GM23338 (cell line): ENCODE measurements at regions not wholly inside any gene's neighbourhood (a gene's known extent, or its start where the extent isn't known, plus 50 kb on each side); places are given as distances from the start of the nearest gene placed in this dataset.

Experiments used
- ATAC-seq: fragments of 200-7000 bp; cut with Tn5 transposase; 3 replicates; pipeline ENCODE4 v1.9.1; 2020
- DNase-seq: peaks from one replicate; pipeline ENCODE4 v3.0.0-alpha.2; 2015; ENCODE audit warnings: low spot score
- H2AFZ ChIP-seq: fragments of 200-600 bp; sonication (generic); 2 replicates; pipeline ENCODE4 v1.8.0; 2016; ENCODE audit warnings: antibody characterized with exemption, mild to moderate bottlenecking, moderate library complexity
- H3F3A ChIP-seq: fragments of 200-600 bp; sonication (generic); replicated peaks from 2 replicates; pipeline ENCODE4 v1.8.0; 2017; ENCODE audit warnings: antibody characterized with exemption, mixed run types, low read depth
- H3K27ac ChIP-seq: fragments of 200-600 bp; sonication (generic); 2 replicates; pipeline ENCODE4 v1.6.1; 2016; ENCODE audit warnings: low read depth
- H3K27me3 ChIP-seq: fragments of 200-600 bp; sonication (generic); 2 replicates; pipeline ENCODE4 v1.8.0; 2016; ENCODE audit warnings: mild to moderate bottlenecking, mixed run types, moderate library complexity; ENCODE audit not compliant: insufficient read depth
- H3K36me3 ChIP-seq: fragments of 200-600 bp; sonication (generic); 2 replicates; pipeline ENCODE4 v1.8.0; 2016; ENCODE audit warnings: mild to moderate bottlenecking; ENCODE audit not compliant: insufficient read depth
- H3K4me1 ChIP-seq: fragments of 200-600 bp; sonication (generic); 2 replicates; pipeline ENCODE4 v1.8.0; 2016; ENCODE audit warnings: mild to moderate bottlenecking, moderate library complexity; ENCODE audit not compliant: insufficient read depth
- H3K4me2 ChIP-seq: fragments of 200-600 bp; sonication (generic); 2 replicates; pipeline ENCODE4 v1.7.1; 2017; ENCODE audit warnings: mixed run types
- H3K4me3 ChIP-seq: fragments of 200-600 bp; sonication (generic); 2 replicates; pipeline ENCODE4 v1.6.1; 2016; ENCODE audit warnings: mixed run types
- H3K79me2 ChIP-seq: fragments of 200-600 bp; sonication (generic); replicated peaks from 2 replicates; pipeline ENCODE4 v1.8.0; 2017; ENCODE audit warnings: mild to moderate bottlenecking; ENCODE audit not compliant: insufficient read depth
- H3K9me2 ChIP-seq: fragments of 200-600 bp; sonication (generic); 2 replicates; pipeline ENCODE4 v1.8.0; 2017; ENCODE audit not compliant: insufficient read depth
- H4K20me1 ChIP-seq: fragments of 200-600 bp; sonication (generic); replicated peaks from 2 replicates; pipeline ENCODE4 v1.8.0; 2017; ENCODE audit warnings: mild to moderate bottlenecking; ENCODE audit not compliant: insufficient read depth
- H3K27ac Mint-ChIP-seq: 2 replicates; pipeline ENCODE4 v1.8.0; 2020; ENCODE audit warnings: inconsistent platforms, mild to moderate bottlenecking, moderate library complexity, mixed read lengths
- H3K27me3 Mint-ChIP-seq: 3 replicates; pipeline ENCODE4 v1.8.0; 2022; ENCODE audit warnings: low read depth, mild to moderate bottlenecking, moderate library complexity, mixed read lengths, inconsistent platforms; ENCODE audit not compliant: insufficient read depth, poor library complexity
- H3K36me3 Mint-ChIP-seq: 3 replicates; pipeline ENCODE4 v1.8.0; 2021; ENCODE audit warnings: low read depth, mild to moderate bottlenecking, inconsistent platforms, moderate library complexity, mixed read lengths
- H3K4me1 Mint-ChIP-seq: 3 replicates; pipeline ENCODE4 v1.8.0; 2020; ENCODE audit warnings: mild to moderate bottlenecking, inconsistent platforms, mixed read lengths
- H3K4me3 Mint-ChIP-seq: 3 replicates; pipeline ENCODE4 v1.8.0; 2021; ENCODE audit warnings: moderate library complexity, mild to moderate bottlenecking, inconsistent platforms, mixed read lengths
- H3K9me3 Mint-ChIP-seq: 3 replicates; pipeline ENCODE4 v1.8.0; 2020; ENCODE audit warnings: moderate library complexity, mild to moderate bottlenecking, inconsistent platforms, mixed read lengths
- CREB1 ChIP-seq: fragments of 250-450 bp; sonication (Bioruptor Pico); IDR thresholded peaks from 2 replicates; pipeline ENCODE4 v1.5.0; 2020; ENCODE audit warnings: low read depth, mild to moderate bottlenecking, moderate library complexity
- CTCF ChIP-seq, 2 experiments: fragments of 200-600 bp in 1 of 2; sonication (generic) in 1 of 2; conservative IDR thresholded peaks; 2 replicates each; pipeline versions ENCODE4 v1.5.1 to v1.6.1; 2016 to 2017; ENCODE audit warnings: antibody characterized with exemption in 2 of 2, low read depth in 2 of 2, mild to moderate bottlenecking in 2 of 2, moderate library complexity in 1 of 2
- ETS1 ChIP-seq: IDR thresholded peaks from 2 replicates; pipeline ENCODE4 v1.6.1; 2016; ENCODE audit warnings: antibody characterized with exemption
- EZH2phosphoT487 ChIP-seq: fragments of 200-600 bp; sonication (generic); IDR thresholded peaks from one replicate; pipeline ENCODE4 v1.8.1; 2018; ENCODE audit warnings: antibody characterized with exemption; ENCODE audit not compliant: unreplicated experiment
- JUNB ChIP-seq: IDR thresholded peaks from one replicate; pipeline ENCODE4 v1.6.1; 2016; ENCODE audit warnings: antibody characterized with exemption; ENCODE audit not compliant: unreplicated experiment
- NANOG ChIP-seq: IDR thresholded peaks from 2 replicates; pipeline ENCODE4 v1.6.1; 2016; ENCODE audit warnings: antibody characterized with exemption, borderline replicate concordance
- POLR2AphosphoS5 ChIP-seq: IDR thresholded peaks from 2 replicates; pipeline ENCODE4 v1.6.1; 2016; ENCODE audit warnings: antibody characterized with exemption, low read depth
- REST ChIP-seq: IDR thresholded peaks from one replicate; pipeline ENCODE4 v1.6.1; 2018; ENCODE audit warnings: antibody characterized with exemption; ENCODE audit not compliant: unreplicated experiment
- STAT1 ChIP-seq: IDR thresholded peaks from one replicate; pipeline ENCODE4 v1.6.1; 2016; ENCODE audit warnings: antibody characterized with exemption; ENCODE audit not compliant: unreplicated experiment
- ZNF114 ChIP-seq: fragments of 250-450 bp; sonication (Bioruptor Pico); IDR thresholded peaks from 2 replicates; pipeline ENCODE4 v1.5.0; 2020; ENCODE audit warnings: mild to moderate bottlenecking, moderate library complexity
- ZNF331 ChIP-seq: fragments of 250-450 bp; sonication (Bioruptor Pico); IDR thresholded peaks from 2 replicates; pipeline ENCODE4 v1.5.0; 2020; ENCODE audit warnings: low read depth, mild to moderate bottlenecking, moderate library complexity

- Histone ChIP-seq H3K36me3 (no peaks in the 10 kb centered on the region; the same call in 1 of the 2 replicates), H3K27me3 (no peaks in the 10 kb centered on the region), H3K4me1 (no peaks in the 10 kb centered on the region), H3K4me3 (no peak overlapping the region), H4K20me1 (no peaks in the 10 kb centered on the region), H3F3A (no peaks in the 10 kb centered on the region), H3K9me2 (no peaks in the 10 kb centered on the region), H3K4me2 (no peak overlapping the region), H2AFZ (peak overlapping the region; percentile 52; the same call in 1 of the 2 replicates), H3K79me2 (no peaks in the 10 kb centered on the region), H3K27ac (no peak overlapping the region)
- peaks cover 14% of the 10 kb centered on the region; the same call in 2 of the 3 replicates for H3K9me3 Mint-ChIP-seq
- DNase-seq, result no peak
- H3K36me3 Mint-ChIP-seq, result no peaks in the 10 kb centered on the region
- no peaks in the 10 kb centered on the region for H3K4me1 Mint-ChIP-seq
- TF ChIP-seq ZNF114 (CRISPR knock-in tag) (no peak), EZH2phosphoT487 (no peak), POLR2AphosphoS5 (no peak)
- H3K27me3 Mint-ChIP-seq, result no peaks in the 10 kb centered on the region
- H3K4me3 Mint-ChIP-seq, result no peak overlapping the region
- no peak for ATAC-seq
- H3K27ac Mint-ChIP-seq, result no peak overlapping the region
These were observed 74.8 kb upstream of the GPRIN3 start for GRCh38 chr4:89382439-89382838.

GRCh38 chr4:89380980-89381379 lies 73.4 kb upstream of the GPRIN3 start:
- Mint-ChIP-seq H3K4me1 (no peaks in the 10 kb centered on the region), H3K4me3 (no peak overlapping the region), H3K36me3 (no peaks in the 10 kb centered on the region), H3K27ac (no peak overlapping the region), H3K9me3 (peaks cover 14% of the 10 kb centered on the region; the same call in 2 of the 3 replicates), H3K27me3 (no peaks in the 10 kb centered on the region)
- DNase-seq, result no peak
- H3K27ac ChIP-seq, result no peak overlapping the region
- H3F3A ChIP-seq, result no peaks in the 10 kb centered on the region
- no peaks in the 10 kb centered on the region for H3K4me1 ChIP-seq
- H3K4me2 ChIP-seq, result no peak overlapping the region
- H3K4me3 ChIP-seq, result no peak overlapping the region
- ATAC-seq, result no peak
- H3K36me3 ChIP-seq, result no peaks in the 10 kb centered on the region; the same call in 1 of the 2 replicates
- H2AFZ ChIP-seq, result no peak overlapping the region
- H4K20me1 ChIP-seq, result no peaks in the 10 kb centered on the region
- H3K79me2 ChIP-seq, result no peaks in the 10 kb centered on the region
- no peaks in the 10 kb centered on the region for H3K9me2 ChIP-seq
- no peaks in the 10 kb centered on the region for H3K27me3 ChIP-seq
- TF ChIP-seq STAT1 (no peak), CTCF (conservative IDR thresholded peaks at IDR 0.05; ENCODE audit: low read depth in 2 of 2) (no peak), POLR2AphosphoS5 (no peak), EZH2phosphoT487 (no peak), ZNF114 (CRISPR knock-in tag) (no peak), NANOG (no peak), JUNB (no peak), REST (no peak), ETS1 (no peak), ZNF331 (CRISPR knock-in tag) (no peak), CREB1 (CRISPR knock-in tag) (no peak)
